ENCODE measurements at regions not wholly inside any gene's neighbourhood (a gene's known extent, or its start where the extent isn't known, plus 50 kb on each side); places are given as distances from the start of the nearest gene placed in this dataset.

DNA sequence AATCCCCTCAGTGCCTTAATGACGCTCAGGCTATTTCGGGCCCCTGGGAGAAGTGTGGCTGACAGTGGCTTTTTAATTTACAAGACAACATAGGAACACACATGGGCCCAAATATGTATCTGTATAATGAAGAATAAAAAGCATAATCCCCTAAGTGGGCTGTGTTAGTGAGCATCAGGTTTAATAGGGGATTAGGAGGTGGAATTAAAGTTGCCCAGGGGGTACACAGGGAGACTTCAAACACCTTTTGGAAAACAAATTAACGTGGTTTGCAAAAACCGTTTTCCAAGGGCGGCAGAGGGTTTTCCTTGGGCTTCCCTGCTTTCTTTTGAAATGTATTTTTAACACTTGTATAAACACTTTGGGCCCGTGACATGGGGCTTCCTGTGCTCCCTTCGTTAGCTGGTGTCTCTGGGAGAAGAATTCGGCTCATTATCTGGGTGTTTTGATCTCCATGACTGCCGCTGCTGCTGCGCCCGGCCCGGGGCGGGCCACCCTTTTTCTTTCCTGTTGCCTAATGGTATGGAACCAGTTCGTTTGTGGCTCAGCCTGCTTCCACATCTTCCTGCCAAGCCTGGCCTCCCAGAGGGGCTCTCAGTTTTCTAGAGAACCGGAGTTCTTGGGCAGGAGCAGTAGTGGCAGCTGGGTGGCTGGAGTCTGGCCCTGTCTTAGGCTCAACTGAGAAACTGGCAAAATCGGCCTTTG, 173.0 kb downstream of the MACROH2A1 start:
- Histone ChIP-seq H3K79me2 (ENCODE audit: insufficient read depth, low read length) (no peaks in the 10 kb centered on the region), H3K9ac (ENCODE audit: low read depth, low read length, poor library complexity, severe bottlenecking) (no peak overlapping the region)

DNA sequence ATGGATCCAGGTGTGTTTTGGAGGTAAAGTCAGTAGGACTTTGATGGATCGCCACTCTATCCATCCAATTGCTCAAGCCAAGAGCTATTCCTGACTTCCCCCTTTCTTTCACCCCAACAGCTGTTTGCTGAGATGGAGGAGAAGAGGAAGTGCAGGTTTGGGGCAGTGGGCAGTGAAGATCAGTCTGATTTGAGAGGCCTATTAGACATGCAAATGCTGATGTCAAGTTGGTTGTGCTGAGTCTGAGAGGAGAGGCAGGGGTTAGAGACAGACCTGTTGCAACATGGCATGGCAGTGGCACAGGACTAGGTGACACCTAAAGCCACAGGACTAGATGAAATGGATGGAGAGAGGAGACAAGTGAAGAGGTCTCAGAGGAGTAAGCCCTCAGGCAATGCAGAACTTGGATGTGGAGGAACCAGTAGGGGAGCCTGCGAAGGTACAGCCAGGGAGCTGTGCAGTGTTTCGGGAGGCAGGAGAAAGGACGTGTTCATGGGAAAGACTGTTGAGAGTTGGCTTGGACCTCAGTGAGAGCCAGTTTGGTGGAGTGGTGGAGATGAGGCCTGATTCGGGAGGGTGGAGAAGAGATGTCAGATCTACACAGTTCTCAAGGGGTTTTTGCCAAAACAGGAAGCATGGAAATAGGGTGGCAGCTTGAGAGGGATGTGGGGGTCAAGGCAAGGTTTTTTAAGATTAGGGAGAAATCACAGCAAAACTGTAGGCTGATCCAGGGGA, 175.0 kb downstream of the MACROH2A1 start:
- TF ChIP-seq, protein P1, sequence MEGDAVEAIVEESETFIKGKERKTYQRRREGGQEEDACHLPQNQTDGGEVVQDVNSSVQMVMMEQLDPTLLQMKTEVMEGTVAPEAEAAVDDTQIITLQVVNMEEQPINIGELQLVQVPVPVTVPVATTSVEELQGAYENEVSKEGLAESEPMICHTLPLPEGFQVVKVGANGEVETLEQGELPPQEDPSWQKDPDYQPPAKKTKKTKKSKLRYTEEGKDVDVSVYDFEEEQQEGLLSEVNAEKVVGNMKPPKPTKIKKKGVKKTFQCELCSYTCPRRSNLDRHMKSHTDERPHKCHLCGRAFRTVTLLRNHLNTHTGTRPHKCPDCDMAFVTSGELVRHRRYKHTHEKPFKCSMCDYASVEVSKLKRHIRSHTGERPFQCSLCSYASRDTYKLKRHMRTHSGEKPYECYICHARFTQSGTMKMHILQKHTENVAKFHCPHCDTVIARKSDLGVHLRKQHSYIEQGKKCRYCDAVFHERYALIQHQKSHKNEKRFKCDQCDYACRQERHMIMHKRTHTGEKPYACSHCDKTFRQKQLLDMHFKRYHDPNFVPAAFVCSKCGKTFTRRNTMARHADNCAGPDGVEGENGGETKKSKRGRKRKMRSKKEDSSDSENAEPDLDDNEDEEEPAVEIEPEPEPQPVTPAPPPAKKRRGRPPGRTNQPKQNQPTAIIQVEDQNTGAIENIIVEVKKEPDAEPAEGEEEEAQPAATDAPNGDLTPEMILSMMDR (conservative IDR thresholded peaks at IDR 0.05; ENCODE audit: low read length), result no peak
- TF ChIP-seq EZH2phosphoT487 (IDR thresholded peaks at IDR 0.05; ENCODE audit: borderline replicate concordance), result no peak
- Histone ChIP-seq H3K36me3 (ENCODE audit: insufficient read depth, low read length) (no peaks in the 10 kb centered on the region), H3K9ac (ENCODE audit: low read depth, low read length, poor library complexity, severe bottlenecking) (no peak overlapping the region), H3K4me2 (ENCODE audit: low read depth, low read length, poor library complexity, severe bottlenecking) (no peak overlapping the region), H2AFZ (ENCODE audit: low read length) (no peak overlapping the region), H3K27me3 (ENCODE audit: insufficient read depth, low read length, poor library complexity, severe bottlenecking) (no peaks in the 10 kb centered on the region), H3K9me2 (replicated peaks; ENCODE audit: low read depth, low read length) (no peaks in the 10 kb centered on the region), H3K79me2 (ENCODE audit: insufficient read depth, low read length) (no peaks in the 10 kb centered on the region), H3K9me3 (ENCODE audit: insufficient read depth, low read depth, low read length) (no peaks in the 10 kb centered on the region), H3K4me3 (ENCODE audit: low read length, poor library complexity, severe bottlenecking) (no peak overlapping the region), H3F3A (ENCODE audit: low read depth) (no peaks in the 10 kb centered on the region), H3K4me1 (ENCODE audit: insufficient read depth, low read length, poor library complexity, severe bottlenecking) (no peaks in the 10 kb centered on the region), H4K20me1 (ENCODE audit: insufficient read depth, low read length, poor library complexity, severe bottlenecking) (no peaks in the 10 kb centered on the region)

More for the DNA sequence above, 173.0 kb downstream of the MACROH2A1 start:
- Histone ChIP-seq H3K4me2 (ENCODE audit: low read depth, low read length, poor library complexity, severe bottlenecking) (no peak overlapping the region), H3K36me3 (ENCODE audit: insufficient read depth, low read length) (no peaks in the 10 kb centered on the region), H4K20me1 (ENCODE audit: insufficient read depth, low read length, poor library complexity, severe bottlenecking) (no peaks in the 10 kb centered on the region), H3K4me3 (ENCODE audit: low read length, poor library complexity, severe bottlenecking) (no peak overlapping the region), H3F3A (ENCODE audit: low read depth) (no peaks in the 10 kb centered on the region), H2AFZ (ENCODE audit: low read length) (no peak overlapping the region), H3K27me3 (ENCODE audit: insufficient read depth, low read length, poor library complexity, severe bottlenecking) (no peaks in the 10 kb centered on the region), H3K9me3 (ENCODE audit: insufficient read depth, low read depth, low read length) (no peaks in the 10 kb centered on the region), H3K9me2 (replicated peaks; ENCODE audit: low read depth, low read length) (no peaks in the 10 kb centered on the region), H3K4me1 (ENCODE audit: insufficient read depth, low read length, poor library complexity, severe bottlenecking) (no peaks in the 10 kb centered on the region)
- TF ChIP-seq, protein P1 (conservative IDR thresholded peaks at IDR 0.05; ENCODE audit: low read length), result no peak
- no peak for TF ChIP-seq EZH2phosphoT487 (IDR thresholded peaks at IDR 0.05; ENCODE audit: borderline replicate concordance)

GRCh38 chr5:135223404-135223803, 175.6 kb downstream of the MACROH2A1 start:
- Histone ChIP-seq H2AFZ (ENCODE audit: low read length) (no peak overlapping the region), H3K79me2 (ENCODE audit: insufficient read depth, low read length) (no peaks in the 10 kb centered on the region), H3K4me3 (ENCODE audit: low read length, poor library complexity, severe bottlenecking) (no peak overlapping the region), H3F3A (ENCODE audit: low read depth) (no peaks in the 10 kb centered on the region), H3K4me1 (ENCODE audit: insufficient read depth, low read length, poor library complexity, severe bottlenecking) (no peaks in the 10 kb centered on the region), H4K20me1 (ENCODE audit: insufficient read depth, low read length, poor library complexity, severe bottlenecking) (no peaks in the 10 kb centered on the region), H3K9me2 (replicated peaks; ENCODE audit: low read depth, low read length) (no peaks in the 10 kb centered on the region), H3K9ac (ENCODE audit: low read depth, low read length, poor library complexity, severe bottlenecking) (no peak overlapping the region), H3K27me3 (ENCODE audit: insufficient read depth, low read length, poor library complexity, severe bottlenecking) (no peaks in the 10 kb centered on the region), H3K9me3 (ENCODE audit: insufficient read depth, low read depth, low read length) (no peaks in the 10 kb centered on the region), H3K4me2 (ENCODE audit: low read depth, low read length, poor library complexity, severe bottlenecking) (no peak overlapping the region), H3K36me3 (ENCODE audit: insufficient read depth, low read length) (no peaks in the 10 kb centered on the region)
- TF ChIP-seq, protein P1 (conservative IDR thresholded peaks at IDR 0.05; ENCODE audit: low read length), result no peak
- TF ChIP-seq EZH2phosphoT487 (IDR thresholded peaks at IDR 0.05; ENCODE audit: borderline replicate concordance), result no peak
